ENCODE measurements at regions not wholly inside any gene's neighbourhood (a gene's known extent, or its start where the extent isn't known, plus 50 kb on each side); places are given as distances from the start of the nearest gene placed in this dataset.
A peak's percentile ranks its signal among the peaks of the same experiment; 100 is the strongest.

DNA sequence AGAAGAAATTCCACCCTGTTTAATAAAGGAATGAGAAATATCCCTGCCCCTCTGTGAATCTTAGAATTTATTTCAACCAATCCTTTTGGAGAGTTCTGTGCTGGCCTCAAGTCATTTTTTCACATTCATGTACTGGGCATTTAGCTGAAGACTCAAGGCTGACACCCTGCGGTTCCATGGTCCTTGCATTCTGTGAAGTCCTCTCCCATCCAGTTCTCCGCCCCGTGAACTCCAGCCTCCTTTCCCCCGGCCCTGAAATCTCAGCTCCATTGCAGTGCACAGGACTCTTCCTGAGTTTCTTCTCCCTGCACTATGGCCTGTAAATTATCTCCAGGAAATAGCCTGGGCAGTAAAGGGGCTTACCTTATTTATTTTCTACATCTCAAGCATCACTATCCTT lies 183.0 kb upstream of the KCND2 start:
- Histone ChIP-seq H3K27ac (ENCODE audit: insufficient read depth, low read length) (no peak overlapping the region), H3K9ac (ENCODE audit: low read depth, low read length) (no peak overlapping the region), H3K9me1 (ENCODE audit: insufficient read depth, low read length) (no peaks in the 10 kb centered on the region), H4K8ac (ENCODE audit: low read depth in 2 of 2, low read length in 2 of 2) (no peak overlapping the region), H4K5ac (ENCODE audit: low read depth, low read length) (no peak overlapping the region), H2BK120ac (ENCODE audit: low read depth, low read length) (no peak overlapping the region), H2BK5ac (ENCODE audit: low read depth, low read length, poor library complexity, severe bottlenecking) (no peak overlapping the region), H3K56ac (ENCODE audit: extremely low read depth, insufficient read depth, low read length) (no peak overlapping the region), H4K20me1 (ENCODE audit: insufficient read depth, low read length) (no peaks in the 10 kb centered on the region), H3K4me2 (ENCODE audit: low read depth, low read length) (no peak overlapping the region), H3K4me3 (ENCODE audit: insufficient read depth, low read depth, low read length) (no peak overlapping the region), H2BK15ac (ENCODE audit: low read depth, low read length) (no peak overlapping the region), H2AFZ (replicated peaks; ENCODE audit: low read length, poor library complexity) (no peak overlapping the region), H3K14ac (replicated peaks; ENCODE audit: low read depth, low read length) (no peak overlapping the region), H3K36me3 (ENCODE audit: control insufficient read depth, insufficient read depth, low read length) (no peaks in the 10 kb centered on the region), H3K79me1 (ENCODE audit: low read depth in 1 of 2, low read length in 2 of 2) (no peaks in the 10 kb centered on the region), H4K91ac (ENCODE audit: insufficient read depth, low read depth, low read length) (no peak overlapping the region), H3K27me3 (ENCODE audit: control insufficient read depth, insufficient read depth, low read length) (no peaks in the 10 kb centered on the region), H2AK9ac (replicated peaks; ENCODE audit: low read depth, low read length, poor library complexity) (no peak overlapping the region), H3K9me3 (ENCODE audit: control insufficient read depth, insufficient read depth, low read length) (no peaks in the 10 kb centered on the region), H3K4me1 (ENCODE audit: control insufficient read depth, insufficient read depth, low read length) (no peaks in the 10 kb centered on the region), H3K18ac (ENCODE audit: low read depth, low read length) (no peak overlapping the region), H3K4ac (ENCODE audit: low read depth, low read length) (no peak overlapping the region), H3K23ac (ENCODE audit: low read depth, low read length) (no peak overlapping the region), H2BK20ac (ENCODE audit: low read depth, low read length) (no peak overlapping the region), H2AK5ac (ENCODE audit: low read depth, low read length) (no peak overlapping the region)
- POLR2A ChIA-PET (ENCODE audit: unreplicated experiment) = interaction anchor here (0.6 kb wide), 1 partner anchor 484 kb away, joined by 3 read pairs; no protein-coding TSS in a partner anchor
- no TSS peak for BruUV-seq (replicated peaks)
- ATAC-seq (ENCODE audit: low read depth) (no peak), DNase-seq (peak; percentile 42)
- 73% methylated on average over 3 of the region's 4 CpGs; no CpG with 5 or more reads in 1 of the 2 experiments for WGBS, 2 experiments (ENCODE audit: extremely low coverage in 2 of 2, insufficient read length in 1 of 2)
- intact Hi-C loops (cut with micrococcal nuclease) = loop anchor here (1.0 to 5.0 kb wide), 2 partner anchors 155 to 373 kb away; no protein-coding TSS in a partner anchor
- in situ Hi-C loops (cut with MboI; ENCODE audit: low sequenced_read_pairs) = no loop called here
- dilution Hi-C loops (cut with HindIII; ENCODE audit: low sequenced_read_pairs, unreplicated experiment) = no loop called here
- TF ChIP-seq SMC3 (IDR thresholded peaks at IDR 0.05; ENCODE audit: low read depth, low read length) (peak; percentile 33; the same call in 1 of the 2 replicates), CHD1 (IDR thresholded peaks at IDR 0.05; ENCODE audit: low read depth, low read length) (no peak), RFX5 (IDR thresholded peaks at IDR 0.05; ENCODE audit: low read depth, low read length) (no peak), MXI1 (IDR thresholded peaks at IDR 0.05; ENCODE audit: borderline replicate concordance, low read depth, low read length) (no peak), USF2 (IDR thresholded peaks at IDR 0.05; ENCODE audit: low read depth, low read length) (no peak), MAFK (IDR thresholded peaks at IDR 0.05; ENCODE audit: low read depth, low read length) (no peak), FOS (IDR thresholded peaks at IDR 0.05; ENCODE audit: low read depth, low read length) (no peak), POLR2A (IDR thresholded peaks at IDR 0.05; ENCODE audit: low read depth, low read length) (no peak), MAZ (IDR thresholded peaks at IDR 0.05; ENCODE audit: borderline replicate concordance, low read depth, low read length) (no peak), NFE2L2 (IDR thresholded peaks at IDR 0.05; ENCODE audit: low read depth, low read length) (no peak), RAD21 (IDR thresholded peaks at IDR 0.05; ENCODE audit: low read length) (peak; percentile 45), BHLHE40 (IDR thresholded peaks at IDR 0.05; ENCODE audit: low read depth, low read length) (no peak), RCOR1 (IDR thresholded peaks at IDR 0.05; ENCODE audit: insufficient replicate concordance, low read length) (no peak), CEBPB (IDR thresholded peaks at IDR 0.05; ENCODE audit: low read depth, low read length) (no peak)
- TF ChIP-seq, protein P1, sequence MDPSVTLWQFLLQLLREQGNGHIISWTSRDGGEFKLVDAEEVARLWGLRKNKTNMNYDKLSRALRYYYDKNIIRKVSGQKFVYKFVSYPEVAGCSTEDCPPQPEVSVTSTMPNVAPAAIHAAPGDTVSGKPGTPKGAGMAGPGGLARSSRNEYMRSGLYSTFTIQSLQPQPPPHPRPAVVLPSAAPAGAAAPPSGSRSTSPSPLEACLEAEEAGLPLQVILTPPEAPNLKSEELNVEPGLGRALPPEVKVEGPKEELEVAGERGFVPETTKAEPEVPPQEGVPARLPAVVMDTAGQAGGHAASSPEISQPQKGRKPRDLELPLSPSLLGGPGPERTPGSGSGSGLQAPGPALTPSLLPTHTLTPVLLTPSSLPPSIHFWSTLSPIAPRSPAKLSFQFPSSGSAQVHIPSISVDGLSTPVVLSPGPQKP (IDR thresholded peaks at IDR 0.05; ENCODE audit: borderline replicate concordance, low read depth, low read length) = no peak
- TF ChIP-seq, protein P2, sequence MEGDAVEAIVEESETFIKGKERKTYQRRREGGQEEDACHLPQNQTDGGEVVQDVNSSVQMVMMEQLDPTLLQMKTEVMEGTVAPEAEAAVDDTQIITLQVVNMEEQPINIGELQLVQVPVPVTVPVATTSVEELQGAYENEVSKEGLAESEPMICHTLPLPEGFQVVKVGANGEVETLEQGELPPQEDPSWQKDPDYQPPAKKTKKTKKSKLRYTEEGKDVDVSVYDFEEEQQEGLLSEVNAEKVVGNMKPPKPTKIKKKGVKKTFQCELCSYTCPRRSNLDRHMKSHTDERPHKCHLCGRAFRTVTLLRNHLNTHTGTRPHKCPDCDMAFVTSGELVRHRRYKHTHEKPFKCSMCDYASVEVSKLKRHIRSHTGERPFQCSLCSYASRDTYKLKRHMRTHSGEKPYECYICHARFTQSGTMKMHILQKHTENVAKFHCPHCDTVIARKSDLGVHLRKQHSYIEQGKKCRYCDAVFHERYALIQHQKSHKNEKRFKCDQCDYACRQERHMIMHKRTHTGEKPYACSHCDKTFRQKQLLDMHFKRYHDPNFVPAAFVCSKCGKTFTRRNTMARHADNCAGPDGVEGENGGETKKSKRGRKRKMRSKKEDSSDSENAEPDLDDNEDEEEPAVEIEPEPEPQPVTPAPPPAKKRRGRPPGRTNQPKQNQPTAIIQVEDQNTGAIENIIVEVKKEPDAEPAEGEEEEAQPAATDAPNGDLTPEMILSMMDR (conservative IDR thresholded peaks at IDR 0.05; ENCODE audit: low read depth, low read length) = peak; percentile 37
- CTCF ChIA-PET = interaction anchor here (0.6 to 0.9 kb wide), 2 partner anchors 143 to 157 kb away, joined by 3 to 4 read pairs; no protein-coding TSS in a partner anchor

All from IMR-90 (cell line).